SHP77 treated with DMSO at 0.1 percent for 48 hours (cell line): ENCODE measurements at regions not wholly inside any gene's neighbourhood (a gene's known extent, or its start where the extent isn't known, plus 50 kb on each side); places are given as distances from the start of the nearest gene placed in this dataset.
"Not testable (repeated sequence)": the region's sequence is repeated elsewhere in the genome, so short reads cannot be mapped to it uniquely, and the experiment has no call there.

Source experiments
- DNase-seq: peaks from one replicate; lab custom pipeline; 2025; lab: John Stamatoyannopoulos, UW

GRCh38 chr14:87049950-87050349 lies 943.0 kb downstream of the GALC start:
- DNase-seq: no peak

DNA sequence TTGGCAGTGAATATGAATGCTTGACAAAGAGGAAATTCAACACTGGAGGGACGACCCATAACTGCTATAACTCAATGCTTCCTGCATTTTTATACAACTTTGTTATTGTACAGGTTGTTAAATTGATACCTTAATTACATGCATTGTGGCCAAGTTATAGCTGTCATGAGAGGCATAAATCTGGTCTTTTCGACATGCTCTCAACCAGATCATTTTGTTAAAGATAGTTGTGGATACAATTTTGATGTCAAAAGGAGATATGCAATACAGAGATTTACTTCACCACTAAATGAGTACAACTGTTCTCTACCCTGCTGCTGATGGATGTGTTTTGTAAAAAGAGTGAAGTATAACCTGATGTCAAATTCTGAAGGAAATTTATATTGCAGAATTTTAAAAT lies 946.0 kb downstream of the GALC start:
- no peak for DNase-seq

- DNase-seq: no peak
These were observed 947.0 kb downstream of the GALC start for GRCh38 chr14:87045956-87046355.

DNA sequence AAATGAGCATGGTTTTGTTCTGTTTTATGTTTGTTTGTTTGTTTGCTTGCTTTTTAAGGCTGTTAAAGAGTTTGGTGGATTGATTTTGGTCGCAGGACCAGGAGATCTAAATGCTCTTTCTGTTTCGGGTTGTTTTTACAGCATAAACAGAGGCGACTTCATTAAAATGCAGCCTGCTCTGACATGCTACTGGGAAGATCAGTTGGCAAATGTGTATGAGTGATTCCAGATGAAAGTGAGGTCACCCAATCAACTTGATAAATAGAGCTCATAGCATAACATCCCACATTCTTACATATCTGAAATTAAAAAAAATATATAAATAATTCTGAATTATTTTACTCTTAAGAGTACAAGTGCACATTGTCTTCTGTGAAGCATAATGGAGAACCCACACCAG lies 947.7 kb downstream of the GALC start:
- no peak for DNase-seq

DNA sequence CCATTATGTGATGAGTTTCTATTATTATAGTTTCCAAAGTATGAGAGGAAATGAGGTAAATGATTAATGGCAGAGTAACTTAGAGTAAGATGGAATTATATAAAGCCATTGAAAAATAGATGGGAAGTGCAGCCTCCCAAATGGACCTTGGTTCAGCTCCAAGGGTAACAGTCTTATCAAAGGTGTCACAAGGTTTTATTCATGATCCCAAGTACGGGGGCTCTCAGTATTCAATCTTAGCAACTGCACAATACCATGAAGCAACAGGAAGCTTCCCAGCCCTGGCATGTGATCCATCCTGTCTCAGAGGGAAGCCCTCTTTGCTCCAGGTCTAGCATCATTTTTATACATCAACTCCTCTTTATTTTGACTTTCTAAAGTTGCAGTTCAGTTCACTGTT lies 948.2 kb downstream of the GALC start:
- no peak for DNase-seq

GRCh38 chr14:87043667-87044200 lies 949.2 kb downstream of the GALC start:
- DNase-seq: no peak

DNA sequence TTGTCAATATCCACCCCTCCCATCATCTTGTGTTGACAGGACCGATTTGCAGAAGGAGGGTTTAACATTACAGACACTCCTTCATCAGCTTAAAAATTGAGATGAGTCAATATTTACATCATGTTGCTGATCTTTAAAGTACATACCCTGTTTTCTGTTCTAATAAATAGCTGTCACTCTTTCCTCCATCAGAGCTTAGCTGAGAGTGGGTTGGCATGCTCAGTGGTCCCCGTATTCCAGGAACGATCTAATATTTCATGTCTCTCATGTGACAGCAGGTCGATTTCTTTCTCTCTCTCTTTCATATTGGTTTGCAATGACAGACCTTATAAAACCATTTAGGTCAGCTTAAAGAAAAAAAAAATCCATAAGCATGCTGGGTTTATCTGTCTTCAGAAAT lies 950.6 kb downstream of the GALC start:
- no peak for DNase-seq

DNA sequence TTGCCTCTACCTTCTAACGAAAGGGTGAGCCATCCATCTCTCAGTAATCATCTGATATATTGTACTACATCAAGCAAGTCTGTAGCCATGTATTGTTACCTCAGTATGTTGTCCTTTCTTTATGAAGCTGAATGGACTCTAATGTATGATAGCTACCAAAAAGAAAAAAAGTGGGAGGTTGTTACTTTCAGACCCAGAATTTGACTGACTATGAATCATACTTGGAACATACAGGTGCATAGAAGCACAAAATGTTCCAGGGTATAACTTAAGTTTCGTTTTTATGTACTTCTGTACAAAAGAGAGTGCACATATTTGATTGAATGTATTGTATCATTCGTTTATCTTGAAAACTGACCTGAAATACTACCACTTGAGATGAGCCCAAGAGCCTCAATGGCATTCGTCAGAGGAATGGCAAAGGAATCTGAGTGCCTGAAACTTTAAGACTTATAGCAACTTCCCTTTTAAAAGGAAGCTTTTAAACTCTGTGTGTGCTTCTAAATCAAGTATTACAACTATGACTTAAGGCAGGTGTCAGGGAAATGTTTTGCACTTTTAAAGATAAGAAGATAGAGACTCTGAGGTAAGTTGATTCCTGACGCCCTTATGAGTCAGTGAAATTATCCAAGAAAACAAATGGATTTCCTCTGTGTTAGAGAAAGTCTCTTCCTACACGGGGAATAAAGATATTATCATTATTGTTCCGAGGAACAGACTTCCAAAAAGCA lies 951.5 kb downstream of the GALC start:
- DNase-seq: no peak

- DNase-seq: no peak
These were observed 958.3 kb downstream of the GALC start for GRCh38 chr14:87034680-87035079.

GRCh38 chr14:87030197-87030596 lies 962.8 kb downstream of the GALC start:
- DNase-seq: no peak

GRCh38 chr14:87020106-87020505 lies 972.9 kb downstream of the GALC start:
- DNase-seq: not testable (repeated sequence)

DNA sequence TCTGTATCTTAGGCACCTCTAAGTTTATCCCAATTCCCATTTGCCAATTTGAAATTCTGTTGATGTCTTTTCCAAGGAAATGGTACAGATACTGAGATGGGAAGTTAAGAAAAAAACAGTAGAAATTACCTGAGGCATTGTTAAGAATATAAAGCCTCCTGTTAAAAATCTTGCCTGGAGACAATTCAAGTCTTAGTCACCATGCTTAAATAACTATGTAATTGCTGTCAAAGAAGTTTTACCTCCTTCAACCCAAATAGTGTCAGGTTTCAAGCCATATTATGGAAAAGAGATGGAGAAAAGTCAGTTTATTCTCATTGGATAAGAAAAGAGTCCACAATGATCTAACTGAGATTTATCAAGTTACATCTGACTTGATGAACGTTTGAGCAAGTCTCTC lies 974.7 kb downstream of the GALC start:
- no peak for DNase-seq

DNA sequence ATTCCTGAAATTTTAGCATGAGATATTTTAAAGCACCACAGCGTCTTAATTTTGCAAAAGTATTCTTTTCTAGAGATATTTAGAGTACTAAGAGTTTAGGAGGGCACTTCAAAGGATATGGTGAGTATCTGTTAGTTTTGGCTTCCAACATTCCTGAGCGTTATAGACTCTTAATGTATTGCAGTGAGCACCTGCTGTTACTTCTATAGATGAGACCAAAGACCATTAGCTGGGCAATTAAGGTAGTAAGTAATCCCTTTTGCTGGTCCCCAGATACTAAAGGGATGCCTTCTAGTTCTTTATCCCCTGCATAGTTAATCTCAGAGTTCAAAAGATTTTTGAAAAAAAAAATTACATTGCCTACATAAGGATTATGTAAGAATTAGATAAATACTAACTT lies 975.6 kb downstream of the GALC start:
- no peak for DNase-seq

DNA sequence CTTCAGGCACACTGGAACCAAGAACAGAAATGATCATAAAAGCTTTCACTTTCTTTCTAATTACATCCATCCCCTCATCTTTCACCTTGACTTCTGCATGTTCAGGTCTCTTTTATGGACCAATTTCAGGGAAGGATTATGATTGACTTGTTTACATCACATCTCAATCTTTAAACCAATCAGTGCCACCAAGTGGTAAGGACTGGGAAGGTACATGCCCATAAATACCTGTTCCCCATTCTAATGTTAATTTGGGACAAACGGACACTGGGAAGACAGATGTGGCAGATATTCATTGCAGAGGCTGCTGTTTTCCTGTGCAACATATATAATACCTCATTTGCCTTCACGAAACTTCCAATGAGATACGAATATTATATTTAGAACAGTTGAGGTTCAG lies 978.1 kb downstream of the GALC start:
- no peak for DNase-seq

- DNase-seq: no peak
These were observed 979.4 kb downstream of the GALC start for GRCh38 chr14:87013583-87013982.

- no peak for DNase-seq
These were observed 984.0 kb downstream of the GALC start for GRCh38 chr14:87008965-87009364.

DNA sequence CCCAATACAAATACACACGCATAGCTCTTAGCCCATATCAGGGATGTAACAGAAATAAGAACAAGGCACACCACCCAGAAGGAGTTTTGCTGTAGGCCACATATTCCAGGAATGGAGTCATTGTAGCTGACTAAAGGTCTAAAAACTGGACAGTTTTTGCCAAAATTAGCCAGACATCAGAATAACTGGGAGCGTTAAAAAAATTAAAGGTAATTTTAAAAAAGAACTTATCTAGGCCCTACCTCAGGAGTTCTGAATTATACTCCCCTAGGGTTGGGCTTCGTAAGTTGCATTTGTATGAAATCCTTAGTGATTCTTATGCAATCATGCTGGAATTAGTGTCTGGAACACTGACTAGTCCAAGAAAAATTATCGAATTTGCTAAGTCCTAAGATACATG lies 987.7 kb downstream of the GALC start:
- no peak for DNase-seq

GRCh38 chr14:87002776-87003175 lies 990.2 kb downstream of the GALC start:
- DNase-seq: no peak

DNA sequence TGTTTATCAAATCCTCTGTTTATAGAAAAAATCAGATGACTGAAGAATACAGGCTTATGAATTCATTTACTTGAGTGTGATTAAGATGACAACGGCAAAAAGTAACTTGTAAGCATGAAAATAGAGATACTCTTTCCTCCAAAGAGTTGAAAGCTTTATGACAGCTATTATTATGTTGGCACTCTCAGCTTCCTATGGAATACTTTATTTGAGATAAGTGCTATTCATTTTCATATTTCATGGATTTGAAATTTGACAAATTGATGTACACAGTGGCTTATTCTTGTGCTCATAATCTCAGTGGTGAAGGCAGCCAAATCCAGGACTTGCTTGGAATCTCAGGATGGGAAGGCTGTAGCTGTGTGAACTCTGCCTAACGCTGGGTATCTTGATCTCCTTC lies 991.6 kb downstream of the GALC start:
- no peak for DNase-seq

DNA sequence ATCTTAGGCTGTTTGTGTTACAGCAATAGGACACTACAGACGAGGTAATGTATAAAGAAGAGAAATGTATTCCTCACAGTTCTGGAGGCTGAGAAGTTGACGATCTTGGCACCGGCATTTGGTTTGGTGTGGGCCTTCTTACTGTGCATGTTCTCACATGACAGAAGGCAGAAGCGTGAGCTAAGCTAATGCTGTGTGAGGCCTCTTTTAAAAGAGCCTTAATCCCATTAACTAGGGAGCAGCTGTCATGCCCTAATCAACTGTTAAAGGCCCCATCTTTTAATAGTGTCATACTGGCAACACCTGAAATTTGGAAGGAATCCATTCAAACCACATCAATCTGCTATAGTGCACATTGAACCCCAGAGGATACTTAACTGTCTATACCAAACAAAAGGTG lies 992.9 kb downstream of the GALC start:
- DNase-seq: no peak

DNA sequence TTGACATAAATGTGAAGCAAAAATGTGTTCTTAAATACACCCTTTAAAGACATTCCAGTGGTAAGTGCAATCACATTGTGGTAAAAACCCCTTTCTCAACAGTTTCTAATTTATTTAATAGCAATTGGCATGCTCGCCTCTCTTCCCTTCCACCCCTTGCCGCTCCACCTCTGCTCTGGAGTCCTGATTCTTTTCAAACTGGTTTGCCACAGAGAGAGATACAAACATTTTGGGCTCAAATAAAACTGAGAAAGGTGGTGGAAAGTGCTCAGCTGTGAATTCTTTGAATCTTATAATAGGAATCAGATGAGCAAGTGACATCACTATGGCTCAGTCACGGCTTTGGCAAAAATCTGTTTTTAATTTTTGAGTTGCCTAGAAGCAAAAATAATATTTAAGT lies 993.9 kb downstream of the GALC start:
- DNase-seq: no peak

GRCh38 chr14:86997271-86997670 lies 995.7 kb downstream of the GALC start:
- DNase-seq: no peak

- no peak for DNase-seq
These were observed 1002.6 kb downstream of the GALC start for GRCh38 chr14:86990396-86990795.

GRCh38 chr14:86989285-86989684 lies 1003.7 kb downstream of the GALC start:
- no peak for DNase-seq
